HCT116 (cell line): ENCODE measurements at regions not wholly inside any gene's neighbourhood (a gene's known extent, or its start where the extent isn't known, plus 50 kb on each side); places are given as distances from the start of the nearest gene placed in this dataset.

ENCODE experiments used
- ATAC-seq: fragments of 200-7000 bp; cut with Tn5 transposase; 2 replicates; pipeline ENCODE4 v1.9.1; 2020; ENCODE audit warnings: mild to moderate bottlenecking, moderate library complexity
- BruUV-seq: library from RNA; stranded (reverse); fragments of 400-500 nt; replicated peaks from 2 replicates; lab custom pipeline; 2021; lab: Mats Ljungman, UMichigan
- CTCF ChIA-PET: fragments of 300-600 bp; sonication (Branson Sonifier 250); formaldehyde crosslinking; loops from one replicate; lab custom pipeline; 2021; ENCODE audit warnings: antibody characterized with exemption; lab: Charles Lee
- POLR2A ChIA-PET: fragments of 300-600, 350-600 bp; sonication (Branson Sonifier 250); formaldehyde crosslinking; loops from one replicate; lab custom pipeline; 2021; ENCODE audit warnings: antibody characterized with exemption; lab: Charles Lee
- RAD21 ChIA-PET, 2 experiments: fragments of 300-600 bp; sonication (Branson Sonifier 250); formaldehyde crosslinking; loops; one replicate each; lab custom pipeline; 2023; ENCODE audit warnings: low total read pairs in 2 of 2; ENCODE audit not compliant: uncharacterized antibody in 2 of 2, unreplicated experiment in 2 of 2, low non-redundant PET in 1 of 2; lab: Charles Lee
- DNase-seq: peaks from one replicate; pipeline ENCODE4 v3.0.0-alpha.2; 2010; ENCODE audit warnings: low read depth, low spot score
- H2AFZ ChIP-seq: fragments of 200-600 bp; shearing (Covaris generic), sonication (generic); 2 replicates; pipeline ENCODE4 v1.6.1; 2017; ENCODE audit warnings: low read depth, mixed run types, mixed read lengths, antibody characterized with exemption, low read length; ENCODE audit not compliant: poor library complexity, severe bottlenecking
- H3K27ac ChIP-seq: 2 replicates; pipeline ENCODE4 v1.5.1; 2012; ENCODE audit warnings: low read depth, low read length
- H3K27me3 ChIP-seq: fragments of 200-600 bp; sonication (generic); 2 replicates; pipeline ENCODE4 v1.6.1; 2016; ENCODE audit warnings: mixed run types, low read length, mixed read lengths; ENCODE audit not compliant: insufficient read depth
- H3K36me3 ChIP-seq, 2 experiments: fragments of 200-500 bp in 1 of 2; fragments of 200-600 bp in 1 of 2; sonication (Bioruptor generic) in 1 of 2; sonication (generic) in 1 of 2; 2 replicates each; pipeline versions ENCODE4 v1.5.1 to v1.6.1; 2014 to 2016; ENCODE audit warnings: low read length in 2 of 2, inconsistent platforms in 1 of 2, mixed read lengths in 1 of 2, mixed run types in 1 of 2; ENCODE audit not compliant: insufficient read depth in 2 of 2, control insufficient read depth in 1 of 2
- H3K4me1 ChIP-seq, 2 experiments: fragments of 200-600 bp in 1 of 2; sonication (generic) in 1 of 2; 2 replicates each; pipeline versions ENCODE4 v1.5.1 to v1.6.1; 2012 to 2017; ENCODE audit warnings: low read length in 2 of 2, inconsistent platforms in 1 of 2, mild to moderate bottlenecking in 1 of 2, mixed read lengths in 1 of 2, mixed run types in 1 of 2, moderate library complexity in 1 of 2; ENCODE audit not compliant: insufficient read depth in 2 of 2, control insufficient read depth in 1 of 2
- H3K4me2 ChIP-seq: fragments of 200-600 bp; sonication (generic); 2 replicates; pipeline ENCODE4 v1.6.1; 2017; ENCODE audit warnings: mixed run types, low read length, mixed read lengths
- H3K4me3 ChIP-seq, 2 experiments: fragments of 200-600 bp in 1 of 2; sonication (generic) in 1 of 2; replicated peaks in 1 of 2; 2 replicates each; pipeline ENCODE4 v1.5.1; 2011 to 2016; ENCODE audit warnings: low read length in 2 of 2, control low read depth in 1 of 2, low read depth in 1 of 2, mild to moderate bottlenecking in 1 of 2, mixed read lengths in 1 of 2, mixed run types in 1 of 2
- H3K79me2 ChIP-seq: fragments of 200-600 bp; sonication (generic); 2 replicates; pipeline ENCODE4 v1.6.1; 2017; ENCODE audit warnings: mild to moderate bottlenecking, mixed run types, low read length, moderate library complexity, mixed read lengths; ENCODE audit not compliant: insufficient read depth
- H3K9ac ChIP-seq: fragments of 200-600 bp; sonication (generic); 2 replicates; pipeline ENCODE4 v1.6.1; 2016; ENCODE audit warnings: low read length, mixed read lengths
- H3K9me2 ChIP-seq: fragments of 200-600 bp; sonication (generic), shearing (Covaris generic); 2 replicates; pipeline ENCODE4 v1.6.1; 2017; ENCODE audit warnings: mixed run types, mild to moderate bottlenecking, moderate library complexity; ENCODE audit not compliant: insufficient read depth
- H3K9me3 ChIP-seq, 2 experiments: fragments of 200-500 bp in 1 of 2; fragments of 200-600 bp in 1 of 2; sonication (Bioruptor generic) in 1 of 2; sonication (generic) in 1 of 2; 2 replicates each; pipeline ENCODE4 v1.6.1; 2014 to 2017; ENCODE audit warnings: low read length in 2 of 2, mixed read lengths in 2 of 2, inconsistent platforms in 1 of 2, low read depth in 1 of 2, mild to moderate bottlenecking in 1 of 2, mixed run types in 1 of 2, moderate library complexity in 1 of 2; ENCODE audit not compliant: control insufficient read depth in 1 of 2, insufficient read depth in 1 of 2
- H4K20me1 ChIP-seq: fragments of 200-600 bp; sonication (generic), shearing (Covaris generic); 2 replicates; pipeline ENCODE4 v1.6.1; 2017; ENCODE audit warnings: mixed run types, mild to moderate bottlenecking, moderate library complexity; ENCODE audit not compliant: insufficient read depth
- CBX3 ChIP-seq: IDR thresholded peaks from 2 replicates; pipeline ENCODE4 v1.6.1; 2012; ENCODE audit warnings: low read depth
- CEBPB ChIP-seq: IDR thresholded peaks from 2 replicates; pipeline ENCODE4 v1.6.1; 2012; ENCODE audit warnings: low read depth
- EZH2 ChIP-seq: fragments of 200-600 bp; sonication (generic); IDR thresholded peaks from 2 replicates; pipeline ENCODE4 v1.6.1; 2017; ENCODE audit warnings: antibody characterized with exemption, mixed run types
- EZH2phosphoT487 ChIP-seq: fragments of 200-600 bp; IDR thresholded peaks from 2 replicates; pipeline ENCODE4 v1.6.1; 2018; ENCODE audit warnings: antibody characterized with exemption, borderline replicate concordance
- JUND ChIP-seq: IDR thresholded peaks from 2 replicates; pipeline ENCODE4 v1.6.1; 2012
- POLR2AphosphoS5 ChIP-seq: IDR thresholded peaks from 2 replicates; pipeline ENCODE4 v1.6.1; 2011; ENCODE audit warnings: mild to moderate bottlenecking, low read depth, low read length, moderate library complexity
- RAD21 ChIP-seq: IDR thresholded peaks from 2 replicates; pipeline ENCODE4 v1.6.1; 2012; ENCODE audit warnings: low read depth, mild to moderate bottlenecking
- SP1 ChIP-seq: IDR thresholded peaks from 2 replicates; pipeline ENCODE4 v1.6.1; 2012; ENCODE audit warnings: low read depth
- TCF7L2 ChIP-seq: IDR thresholded peaks from 2 replicates; pipeline ENCODE4 v1.7.0; 2011; ENCODE audit warnings: borderline replicate concordance, inconsistent platforms; ENCODE audit not compliant: insufficient read depth, insufficient read length; ENCODE audit errors: extremely low read depth
- intact Hi-C: fragments of 100-400 bp; cut with micrococcal nuclease; formaldehyde crosslinking; loops from 2 replicates; pipeline ENCODE4 v1.10.0; 2022
- TF ChIP-seq, protein P1 (sequence below): IDR thresholded peaks from 2 replicates; pipeline ENCODE4 v1.6.1; 2012
- TF ChIP-seq, protein P2 (sequence below): IDR thresholded peaks from 2 replicates; pipeline ENCODE4 v1.6.1; 2011; ENCODE audit warnings: mild to moderate bottlenecking, low read length, moderate library complexity; ENCODE audit not compliant: insufficient replicate concordance; ENCODE audit errors: extremely low read depth

DNA sequence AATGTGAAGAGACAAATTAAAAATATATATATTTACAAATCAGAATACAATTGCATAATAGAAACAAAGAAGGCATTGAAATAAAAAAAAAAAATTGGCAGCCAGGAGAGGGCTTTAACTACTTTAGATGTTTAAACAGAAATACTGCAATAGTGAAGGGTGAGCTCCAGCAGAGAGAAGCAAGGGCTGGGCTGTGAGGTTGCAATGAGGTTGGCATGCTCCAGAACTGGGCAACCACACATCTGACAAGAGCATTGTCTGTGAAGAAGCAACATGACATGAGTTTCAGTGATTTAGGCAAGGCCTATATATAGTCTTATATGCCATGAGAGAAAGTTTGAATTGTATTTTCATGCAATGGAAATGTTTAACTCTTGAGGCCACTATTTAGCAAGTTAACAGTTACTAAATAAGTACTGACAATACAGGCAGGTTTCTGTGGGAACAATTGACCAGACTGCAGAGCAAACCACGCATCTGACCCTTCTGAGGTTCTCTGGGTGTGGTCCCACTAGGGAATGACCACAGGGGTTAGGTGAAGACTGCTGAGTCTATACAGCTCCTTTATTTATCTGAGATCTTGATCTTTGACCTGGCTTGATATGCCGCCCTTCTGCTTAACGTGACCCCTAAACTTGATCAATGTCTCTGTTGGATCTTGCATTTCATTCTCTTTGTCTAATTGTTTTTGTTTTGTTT is 354.2 kb upstream of the PIK3C3 start (continued):
- TF ChIP-seq, protein P1, sequence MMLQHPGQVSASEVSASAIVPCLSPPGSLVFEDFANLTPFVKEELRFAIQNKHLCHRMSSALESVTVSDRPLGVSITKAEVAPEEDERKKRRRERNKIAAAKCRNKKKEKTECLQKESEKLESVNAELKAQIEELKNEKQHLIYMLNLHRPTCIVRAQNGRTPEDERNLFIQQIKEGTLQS, result no peak
- no peak for TF ChIP-seq EZH2

GRCh38 chr18:41599466-41599865 is 355.6 kb upstream of the PIK3C3 start:
- Histone ChIP-seq H3K79me2 (no peaks in the 10 kb centered on the region), H3K4me2 (no peak overlapping the region), H2AFZ (no peak overlapping the region), H3K9me3 (peaks cover 7 to 20% of the 10 kb centered on the region in 2 experiments; a peak in 2 of 4 replicates), H3K9me2 (no peaks in the 10 kb centered on the region), H3K27me3 (no peaks in the 10 kb centered on the region), H3K9ac (no peak overlapping the region), H3K4me1 (no peaks in the 10 kb centered on the region), H3K27ac (no peak overlapping the region), H3K36me3 (no peaks in the 10 kb centered on the region), H4K20me1 (no peaks in the 10 kb centered on the region), H3K4me3 (no peak overlapping the region)
- ChIA-PET POLR2A (no interaction called here), CTCF (no interaction called here), RAD21 (no interaction called here)
- TF ChIP-seq EZH2, result no peak
- no peak for TF ChIP-seq CEBPB
- no peak for TF ChIP-seq POLR2AphosphoS5
- TF ChIP-seq EZH2phosphoT487, result no peak
- TF ChIP-seq CBX3, result no peak
- TF ChIP-seq JUND, result no peak
- no peak for TF ChIP-seq SP1
- no peak for TF ChIP-seq TCF7L2
- TF ChIP-seq, protein P2, sequence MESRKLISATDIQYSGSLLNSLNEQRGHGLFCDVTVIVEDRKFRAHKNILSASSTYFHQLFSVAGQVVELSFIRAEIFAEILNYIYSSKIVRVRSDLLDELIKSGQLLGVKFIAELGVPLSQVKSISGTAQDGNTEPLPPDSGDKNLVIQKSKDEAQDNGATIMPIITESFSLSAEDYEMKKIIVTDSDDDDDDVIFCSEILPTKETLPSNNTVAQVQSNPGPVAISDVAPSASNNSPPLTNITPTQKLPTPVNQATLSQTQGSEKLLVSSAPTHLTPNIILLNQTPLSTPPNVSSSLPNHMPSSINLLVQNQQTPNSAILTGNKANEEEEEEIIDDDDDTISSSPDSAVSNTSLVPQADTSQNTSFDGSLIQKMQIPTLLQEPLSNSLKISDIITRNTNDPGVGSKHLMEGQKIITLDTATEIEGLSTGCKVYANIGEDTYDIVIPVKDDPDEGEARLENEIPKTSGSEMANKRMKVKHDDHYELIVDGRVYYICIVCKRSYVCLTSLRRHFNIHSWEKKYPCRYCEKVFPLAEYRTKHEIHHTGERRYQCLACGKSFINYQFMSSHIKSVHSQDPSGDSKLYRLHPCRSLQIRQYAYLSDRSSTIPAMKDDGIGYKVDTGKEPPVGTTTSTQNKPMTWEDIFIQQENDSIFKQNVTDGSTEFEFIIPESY, result no peak
- no peak for TF ChIP-seq RAD21
- ATAC-seq (no peak), DNase-seq (no peak)
- BruUV-seq, result no TSS peak
- intact Hi-C loops, result no loop called here
